Sigmoid colon (tissue), 4 donors: ENCODE measurements at regions not wholly inside any gene's neighbourhood (a gene's known extent, or its start where the extent isn't known, plus 50 kb on each side); places are given as distances from the start of the nearest gene placed in this dataset.

Experiments used
- EP300 ChIP-seq, 4 donors: sonication (generic); formaldehyde crosslinking; IDR thresholded peaks; one replicate each; pipeline ENCODE4 v1.6.1; 2017; ENCODE audit warnings: antibody characterized with exemption in 4 of 4
- TF ChIP-seq, protein P1 (sequence below), 4 experiments: fragments of 450-650 bp in 3 of 4; fragments of 200-600 bp in 1 of 4; IDR thresholded peaks; one replicate each; pipeline ENCODE4 v1.5.1; 2016 to 2019; ENCODE audit warnings: antibody characterized with exemption in 4 of 4, mild to moderate bottlenecking in 3 of 4, moderate library complexity in 2 of 4

DNA sequence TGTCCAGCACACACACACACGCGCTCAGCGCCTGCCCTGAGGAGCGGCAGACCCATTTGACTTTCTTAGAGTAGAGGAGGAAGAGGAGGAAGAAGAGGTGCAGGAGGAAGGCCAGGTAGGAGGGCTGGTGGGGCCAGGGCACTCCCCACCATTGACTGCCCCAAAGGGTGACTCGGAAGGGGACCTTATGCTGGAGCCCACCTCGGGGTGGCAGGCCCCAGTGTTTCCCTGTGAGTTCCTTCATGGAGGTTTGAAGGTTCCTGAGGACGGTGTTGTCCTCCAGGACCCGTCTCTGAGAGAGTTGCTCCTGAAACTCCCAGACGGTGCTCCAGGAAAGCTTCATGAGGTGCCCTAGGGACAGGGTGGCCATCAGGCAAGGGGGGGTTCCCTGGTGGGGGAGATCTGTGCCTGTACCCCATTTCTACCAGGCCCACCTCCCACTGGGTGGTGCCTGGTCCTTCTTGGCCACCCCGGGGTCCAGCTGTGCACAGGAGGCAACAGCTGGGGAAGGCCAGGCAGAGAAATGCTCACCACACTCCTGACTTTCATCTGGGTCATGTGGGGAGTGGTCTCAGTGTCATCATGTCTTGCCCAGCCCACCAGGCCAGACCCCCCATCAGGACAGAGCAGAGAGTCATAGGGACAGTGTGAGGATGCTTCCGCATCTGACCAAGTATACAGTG, 89.5 kb downstream of the TNFRSF13B start:
- TF ChIP-seq EP300 (IDR thresholded peaks at IDR 0.05): no peak
- TF ChIP-seq, protein P1, sequence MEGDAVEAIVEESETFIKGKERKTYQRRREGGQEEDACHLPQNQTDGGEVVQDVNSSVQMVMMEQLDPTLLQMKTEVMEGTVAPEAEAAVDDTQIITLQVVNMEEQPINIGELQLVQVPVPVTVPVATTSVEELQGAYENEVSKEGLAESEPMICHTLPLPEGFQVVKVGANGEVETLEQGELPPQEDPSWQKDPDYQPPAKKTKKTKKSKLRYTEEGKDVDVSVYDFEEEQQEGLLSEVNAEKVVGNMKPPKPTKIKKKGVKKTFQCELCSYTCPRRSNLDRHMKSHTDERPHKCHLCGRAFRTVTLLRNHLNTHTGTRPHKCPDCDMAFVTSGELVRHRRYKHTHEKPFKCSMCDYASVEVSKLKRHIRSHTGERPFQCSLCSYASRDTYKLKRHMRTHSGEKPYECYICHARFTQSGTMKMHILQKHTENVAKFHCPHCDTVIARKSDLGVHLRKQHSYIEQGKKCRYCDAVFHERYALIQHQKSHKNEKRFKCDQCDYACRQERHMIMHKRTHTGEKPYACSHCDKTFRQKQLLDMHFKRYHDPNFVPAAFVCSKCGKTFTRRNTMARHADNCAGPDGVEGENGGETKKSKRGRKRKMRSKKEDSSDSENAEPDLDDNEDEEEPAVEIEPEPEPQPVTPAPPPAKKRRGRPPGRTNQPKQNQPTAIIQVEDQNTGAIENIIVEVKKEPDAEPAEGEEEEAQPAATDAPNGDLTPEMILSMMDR (IDR thresholded peaks at IDR 0.05): no peak
